ENCODE measurements at regions not wholly inside any gene's neighbourhood (a gene's known extent, or its start where the extent isn't known, plus 50 kb on each side); places are given as distances from the start of the nearest gene placed in this dataset.

DNA sequence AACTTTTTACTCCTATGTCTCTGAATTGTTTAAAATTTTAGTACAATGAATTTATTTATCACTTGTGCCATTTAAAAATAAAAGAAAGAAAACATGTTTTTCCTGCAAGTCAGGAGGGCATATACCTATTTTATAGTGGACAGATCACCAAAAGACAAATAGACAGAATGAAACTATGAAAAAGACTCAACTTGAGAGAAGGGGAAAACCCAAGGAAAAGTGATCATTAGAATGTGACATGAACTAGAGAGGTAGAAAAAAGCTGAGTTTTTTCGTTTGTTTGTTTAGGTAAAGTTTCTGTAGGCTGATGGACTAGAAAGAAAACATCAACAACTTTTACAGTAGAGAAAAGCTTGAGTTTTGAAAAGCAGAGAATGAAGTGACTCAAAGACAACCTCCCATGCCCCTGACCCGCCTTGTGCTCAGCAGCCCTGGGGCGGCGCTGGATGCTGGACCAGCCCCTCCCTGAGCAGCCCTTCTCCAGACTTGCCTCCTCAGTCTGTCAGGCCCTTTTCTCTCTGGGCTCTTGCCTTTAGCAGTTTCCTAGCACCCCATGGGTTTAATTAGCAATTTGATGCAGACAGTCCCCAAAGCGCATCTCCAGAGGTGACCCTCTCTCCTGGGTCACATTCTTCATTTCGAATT lies 95.1 kb upstream of the ARID2 start:
- DNase-seq = no peak

GRCh38 chr12:45637242-45637641 lies 92.3 kb upstream of the ARID2 start:
- no peak for DNase-seq

- DNase-seq = peak; percentile 79
Measured at GRCh38 chr12:45637706-45638105, 91.8 kb upstream of the ARID2 start.

- DNase-seq = no peak
Measured at GRCh38 chr12:45638386-45638785, 91.1 kb upstream of the ARID2 start.

DNA sequence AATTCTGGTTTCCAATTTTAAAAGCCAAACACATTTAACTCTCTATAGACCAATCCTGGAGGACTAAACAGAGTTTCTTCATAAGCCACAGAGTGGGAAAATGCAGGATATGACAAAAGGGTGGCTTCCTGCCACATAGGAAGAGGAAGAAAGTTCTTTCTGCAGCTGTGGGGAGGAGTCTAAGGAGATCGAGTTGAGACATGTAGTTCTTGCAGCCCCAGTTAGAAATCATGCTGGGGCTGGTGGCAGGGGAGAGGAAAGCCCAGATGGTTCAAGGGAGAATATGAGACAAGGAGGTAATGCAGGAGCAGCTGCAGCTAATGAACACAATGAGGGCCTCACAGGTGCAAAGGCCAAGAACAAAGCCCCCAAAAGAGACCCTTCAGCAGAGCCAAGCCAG lies 85.0 kb upstream of the ARID2 start:
- peak; percentile 29 for DNase-seq

DNA sequence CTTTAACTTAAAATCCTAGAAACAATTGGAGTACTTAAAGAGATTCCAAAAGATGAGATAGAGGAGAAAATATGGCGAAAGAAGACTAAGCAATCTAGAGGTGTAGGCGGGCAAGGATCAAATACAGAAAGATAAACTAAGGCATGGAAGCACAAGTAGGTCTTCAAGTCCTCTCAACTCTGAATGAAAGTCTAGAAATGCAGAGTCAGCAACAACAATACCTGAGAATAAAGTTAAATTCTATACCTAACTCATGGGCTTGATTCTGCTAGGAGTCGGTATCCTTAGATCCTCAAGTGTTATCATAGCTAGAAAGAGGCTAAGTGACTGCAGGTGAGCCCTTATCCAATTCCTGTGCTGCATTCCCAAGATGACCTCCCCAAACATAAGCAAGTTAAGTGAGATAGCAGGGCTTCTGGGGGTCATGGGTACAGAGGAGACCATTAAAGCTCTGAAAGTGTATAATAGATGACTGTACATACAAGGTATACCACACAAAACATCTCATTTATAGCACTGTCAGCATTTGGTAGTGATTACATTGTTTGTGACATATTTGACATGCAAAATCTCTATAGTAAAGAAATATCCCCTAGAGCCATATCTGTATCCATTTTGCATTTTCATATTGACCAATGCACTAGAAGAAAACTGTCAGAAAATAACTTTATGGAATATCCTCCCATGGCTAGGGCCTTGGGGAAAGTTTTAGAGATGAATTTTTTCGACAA lies 82.5 kb upstream of the ARID2 start:
- DNase-seq = no peak

DNA sequence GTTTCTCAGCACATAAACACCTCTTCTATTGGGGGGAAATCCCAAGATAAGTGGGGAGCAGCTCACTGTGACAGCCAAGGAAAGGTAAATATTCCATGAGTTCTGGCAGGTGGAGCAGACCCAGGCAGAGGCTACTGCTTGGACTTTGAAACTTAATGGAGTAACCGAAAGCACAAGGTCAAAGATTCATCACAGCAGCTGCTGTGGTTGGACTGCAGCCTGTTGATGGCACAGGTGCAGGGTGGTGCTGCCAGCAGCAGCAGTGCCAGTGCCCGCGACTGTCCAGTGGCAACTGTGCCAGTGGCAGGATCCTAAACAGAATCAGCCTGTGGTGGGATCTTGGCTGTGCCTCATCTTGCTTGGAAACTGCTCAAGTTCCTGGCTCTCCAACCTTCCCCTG lies 81.4 kb upstream of the ARID2 start:
- DNase-seq = no peak

GRCh38 chr12:45651029-45651428 lies 78.5 kb upstream of the ARID2 start:
- DNase-seq = no peak

GRCh38 chr12:45654002-45654665 lies 75.4 kb upstream of the ARID2 start:
- DNase-seq = no peak

GRCh38 chr12:45655186-45655585 lies 74.3 kb upstream of the ARID2 start:
- no peak for DNase-seq

GRCh38 chr12:45655743-45656142 lies 73.8 kb upstream of the ARID2 start:
- DNase-seq = no peak

DNA sequence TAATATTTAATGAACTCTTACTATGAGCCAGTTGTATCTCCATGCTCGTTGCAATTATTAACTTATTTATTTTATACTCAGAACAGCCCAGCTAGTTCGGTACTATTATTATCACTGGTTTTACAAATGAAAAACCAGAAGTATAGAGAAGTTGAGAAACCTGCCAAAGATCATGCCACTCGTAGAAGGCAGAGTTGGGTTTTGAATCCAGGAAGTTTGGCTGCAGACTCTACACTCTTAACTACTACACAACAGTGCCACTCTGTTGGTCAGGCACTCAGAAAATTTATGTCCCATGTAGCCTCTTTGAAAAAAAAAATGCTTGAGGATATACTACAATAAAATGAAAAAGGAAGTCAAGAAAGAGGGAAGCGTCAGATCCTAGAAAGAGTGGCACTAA lies 71.5 kb upstream of the ARID2 start:
- DNase-seq = no peak

- DNase-seq = peak; percentile 55
Measured at GRCh38 chr12:45660330-45660729, 69.2 kb upstream of the ARID2 start.

DNA sequence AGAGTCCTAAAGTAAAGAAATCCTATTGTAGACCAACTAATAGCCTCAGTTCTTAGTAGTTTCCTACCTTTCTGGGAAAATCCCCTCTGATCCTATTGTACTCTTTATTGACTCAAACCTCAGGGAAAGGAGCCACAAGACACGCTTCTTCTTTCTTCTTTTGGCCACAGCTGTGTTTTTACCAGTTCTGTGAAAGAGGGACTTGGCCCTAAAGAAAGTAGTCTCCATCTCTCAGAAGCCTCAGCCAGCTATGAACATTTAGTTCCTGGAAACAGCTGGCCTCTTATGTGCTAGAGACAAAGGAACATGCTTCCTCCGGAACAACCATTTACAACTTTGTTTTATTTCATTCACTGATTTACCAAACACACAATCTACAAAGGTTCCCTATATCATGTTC lies 66.1 kb upstream of the ARID2 start:
- no peak for DNase-seq

- no peak for DNase-seq
Measured at GRCh38 chr12:45665941-45666340, 63.6 kb upstream of the ARID2 start.

DNA sequence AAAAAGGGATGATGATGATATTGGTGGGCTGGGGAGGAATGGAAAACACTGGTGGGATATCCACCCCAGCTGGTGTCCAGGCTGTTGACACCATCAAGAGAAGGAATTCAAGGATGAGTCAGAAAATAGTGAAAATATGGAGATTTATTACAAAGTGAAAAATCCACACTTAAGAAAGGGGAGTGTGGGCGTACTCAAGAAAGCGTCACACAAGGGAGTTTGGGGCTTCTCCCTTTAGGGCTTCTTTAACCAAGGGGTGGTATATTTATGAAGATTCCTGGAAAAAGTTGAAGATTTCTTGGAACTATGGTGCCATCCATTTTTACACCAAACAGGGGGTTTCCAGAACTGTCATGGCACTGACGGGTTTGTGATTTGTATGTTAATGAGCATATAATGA lies 63.1 kb upstream of the ARID2 start:
- DNase-seq = no peak

DNA sequence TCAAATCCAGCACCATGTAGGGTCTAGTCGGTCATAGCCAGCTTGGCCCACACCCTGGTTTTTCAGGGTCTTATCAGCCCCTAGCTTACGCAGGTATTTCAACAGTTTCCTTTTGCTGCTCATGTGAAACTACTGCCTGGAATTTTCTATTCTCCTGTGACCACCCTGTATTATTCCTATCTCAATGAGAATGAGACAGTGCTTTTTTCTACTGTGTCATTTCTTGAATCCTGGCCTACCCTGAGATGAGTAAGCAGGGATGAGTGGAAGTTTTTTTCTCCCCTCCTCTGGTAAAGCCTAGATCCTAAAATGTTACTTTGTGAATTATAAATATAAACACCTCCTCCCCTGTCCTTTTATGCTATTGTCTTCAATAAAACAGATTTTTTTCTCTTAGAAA lies 62.7 kb upstream of the ARID2 start:
- peak; percentile 5 for DNase-seq

DNA sequence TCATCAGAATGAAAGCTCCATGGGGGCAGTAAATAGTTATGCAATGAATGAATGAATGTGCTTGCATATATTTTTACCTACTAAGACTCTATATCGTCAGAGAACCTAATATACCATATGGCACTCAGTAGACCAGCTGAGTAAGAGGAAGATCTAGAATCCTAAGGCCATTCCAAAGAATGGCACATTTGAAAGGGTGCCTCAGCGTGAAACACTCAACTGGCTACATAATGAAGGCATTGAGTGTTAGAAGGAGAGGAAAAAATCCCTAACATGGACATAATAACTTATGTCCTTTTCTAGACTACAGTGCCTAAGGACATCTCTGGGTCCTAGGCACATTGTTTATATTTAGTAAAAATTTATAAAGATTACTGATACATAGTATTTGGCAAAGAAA lies 61.7 kb upstream of the ARID2 start:
- no peak for DNase-seq

- DNase-seq = no peak
Measured at GRCh38 chr12:45668641-45669040, 60.9 kb upstream of the ARID2 start.

GRCh38 chr12:45669093-45669492 lies 60.4 kb upstream of the ARID2 start:
- no peak for DNase-seq

DNA sequence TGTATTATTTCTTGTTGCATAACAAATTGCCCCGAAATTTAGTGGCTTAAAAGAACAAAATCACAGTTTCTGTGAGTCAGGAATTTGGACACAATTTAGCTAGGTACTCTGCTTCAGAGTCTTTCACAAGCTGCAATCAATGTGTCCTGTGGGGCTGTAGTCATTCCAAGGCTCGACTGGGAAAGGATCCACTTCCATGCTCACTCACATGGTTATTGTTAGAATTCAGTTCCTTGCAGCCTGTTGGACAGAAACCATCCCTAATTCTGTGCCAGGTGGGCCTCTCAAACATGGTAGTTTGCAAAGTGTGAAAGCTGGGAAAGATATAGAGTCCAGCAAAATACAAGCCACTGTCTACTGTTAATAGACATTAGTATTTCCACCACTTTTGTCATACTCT lies 59.7 kb upstream of the ARID2 start:
- DNase-seq = peak; percentile 1

- DNase-seq = no peak
Measured at GRCh38 chr12:45670346-45671065, 59.0 kb upstream of the ARID2 start.

GRCh38 chr12:45671254-45671653 lies 58.3 kb upstream of the ARID2 start:
- DNase-seq = peak; percentile 32
